NB4 (cell line): ENCODE measurements at regions not wholly inside any gene's neighbourhood (a gene's known extent, or its start where the extent isn't known, plus 50 kb on each side); places are given as distances from the start of the nearest gene placed in this dataset.

Experiments
- POLR2A ChIP-seq: IDR thresholded peaks from 2 replicates; pipeline ENCODE4 v1.6.1; 2011; ENCODE audit warnings: mild to moderate bottlenecking; ENCODE audit not compliant: insufficient read length; ENCODE audit errors: extremely low read depth
- TF ChIP-seq, protein P1 (sequence below): IDR thresholded peaks from one replicate; pipeline ENCODE4 v1.5.1; 2012; ENCODE audit warnings: low read depth, low read length
- TF ChIP-seq, protein P2 (sequence below): IDR thresholded peaks from 2 replicates; pipeline ENCODE4 v1.6.1; 2011; ENCODE audit warnings: low read depth, low read length

DNA sequence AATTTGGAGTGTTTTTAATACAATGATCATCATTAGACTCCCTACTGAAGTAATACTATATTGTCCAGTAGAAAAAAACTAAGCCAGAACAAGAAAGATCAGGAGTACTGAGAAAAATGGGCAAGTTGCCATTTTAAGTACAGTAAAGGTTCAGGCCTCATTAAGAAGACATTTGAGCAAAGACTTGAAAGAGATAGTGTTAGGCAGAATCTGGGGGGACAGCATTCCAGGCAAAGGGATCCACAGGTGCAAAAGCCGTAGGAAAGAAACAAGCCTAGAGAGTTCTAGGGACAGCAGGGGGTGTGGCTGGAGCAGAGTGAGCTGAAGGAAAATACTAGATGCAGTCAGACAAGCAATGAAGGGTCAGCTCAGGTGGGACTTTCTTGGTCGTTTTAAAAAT is 58.1 kb upstream of the INTU start:
- TF ChIP-seq, protein P1, sequence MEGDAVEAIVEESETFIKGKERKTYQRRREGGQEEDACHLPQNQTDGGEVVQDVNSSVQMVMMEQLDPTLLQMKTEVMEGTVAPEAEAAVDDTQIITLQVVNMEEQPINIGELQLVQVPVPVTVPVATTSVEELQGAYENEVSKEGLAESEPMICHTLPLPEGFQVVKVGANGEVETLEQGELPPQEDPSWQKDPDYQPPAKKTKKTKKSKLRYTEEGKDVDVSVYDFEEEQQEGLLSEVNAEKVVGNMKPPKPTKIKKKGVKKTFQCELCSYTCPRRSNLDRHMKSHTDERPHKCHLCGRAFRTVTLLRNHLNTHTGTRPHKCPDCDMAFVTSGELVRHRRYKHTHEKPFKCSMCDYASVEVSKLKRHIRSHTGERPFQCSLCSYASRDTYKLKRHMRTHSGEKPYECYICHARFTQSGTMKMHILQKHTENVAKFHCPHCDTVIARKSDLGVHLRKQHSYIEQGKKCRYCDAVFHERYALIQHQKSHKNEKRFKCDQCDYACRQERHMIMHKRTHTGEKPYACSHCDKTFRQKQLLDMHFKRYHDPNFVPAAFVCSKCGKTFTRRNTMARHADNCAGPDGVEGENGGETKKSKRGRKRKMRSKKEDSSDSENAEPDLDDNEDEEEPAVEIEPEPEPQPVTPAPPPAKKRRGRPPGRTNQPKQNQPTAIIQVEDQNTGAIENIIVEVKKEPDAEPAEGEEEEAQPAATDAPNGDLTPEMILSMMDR: no peak
- TF ChIP-seq POLR2A: no peak
- TF ChIP-seq, protein P2, sequence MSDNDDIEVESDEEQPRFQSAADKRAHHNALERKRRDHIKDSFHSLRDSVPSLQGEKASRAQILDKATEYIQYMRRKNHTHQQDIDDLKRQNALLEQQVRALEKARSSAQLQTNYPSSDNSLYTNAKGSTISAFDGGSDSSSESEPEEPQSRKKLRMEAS: no peak
